Neuronal stem cell (in vitro differentiated cells): ENCODE measurements at regions not wholly inside any gene's neighbourhood (a gene's known extent, or its start where the extent isn't known, plus 50 kb on each side); places are given as distances from the start of the nearest gene placed in this dataset.
A peak's percentile ranks its signal among the peaks of the same experiment; 100 is the strongest.

ENCODE experiments used
- DNase-seq: peaks from one replicate; pipeline ENCODE4 v3.0.0-alpha.2; 2013; ENCODE audit warnings: low spot score
- H2AFZ ChIP-seq: one replicate; pipeline ENCODE4 v1.6.1; 2013; ENCODE audit warnings: mild to moderate bottlenecking, low read length, inconsistent platforms
- H2AK5ac ChIP-seq: 2 replicates; pipeline ENCODE4 v1.6.1; 2013; ENCODE audit warnings: low read depth, mild to moderate bottlenecking, inconsistent platforms, low read length, moderate library complexity, mixed read lengths
- H2BK120ac ChIP-seq: 2 replicates; pipeline ENCODE4 v1.6.1; 2013; ENCODE audit warnings: low read depth, mild to moderate bottlenecking, inconsistent platforms, low read length, moderate library complexity, mixed read lengths
- H2BK12ac ChIP-seq: one replicate; pipeline ENCODE4 v1.6.1; 2013; ENCODE audit warnings: low read length, inconsistent platforms
- H2BK15ac ChIP-seq: 2 replicates; pipeline ENCODE4 v1.6.1; 2013; ENCODE audit warnings: mild to moderate bottlenecking, low read length, inconsistent platforms, mixed read lengths
- H2BK5ac ChIP-seq: one replicate; pipeline ENCODE4 v1.6.1; 2013; ENCODE audit warnings: inconsistent platforms, mild to moderate bottlenecking, low read length, moderate library complexity
- H3K14ac ChIP-seq: one replicate; pipeline ENCODE4 v1.6.1; 2013; ENCODE audit warnings: low read length, inconsistent platforms
- H3K18ac ChIP-seq: 2 replicates; pipeline ENCODE4 v1.6.1; 2013; ENCODE audit warnings: low read length, inconsistent platforms
- H3K23ac ChIP-seq: 2 replicates; pipeline ENCODE4 v1.6.1; 2013; ENCODE audit warnings: low read depth, mild to moderate bottlenecking, mixed read lengths, low read length, inconsistent platforms; ENCODE audit not compliant: poor library complexity
- H3K27ac ChIP-seq: replicated peaks from 3 replicates; pipeline ENCODE4 v1.5.1; 2013; ENCODE audit warnings: low read length, inconsistent platforms
- H3K27me3 ChIP-seq, 3 experiments: 2 replicates each; pipeline ENCODE4 v1.6.1; 2013; ENCODE audit warnings: low read length in 3 of 3, mild to moderate bottlenecking in 2 of 3, inconsistent platforms in 1 of 3, low read depth in 1 of 3, mixed read lengths in 1 of 3, moderate library complexity in 1 of 3; ENCODE audit not compliant: control insufficient read depth in 3 of 3, insufficient read depth in 3 of 3
- H3K36me3 ChIP-seq, 2 donors: replicated peaks in 1 of 2; 2 replicates each; pipeline ENCODE4 v1.6.1; 2013; ENCODE audit warnings: low read length in 2 of 2; ENCODE audit not compliant: control insufficient read depth in 2 of 2, insufficient read depth in 2 of 2
- H3K4ac ChIP-seq: 2 replicates; pipeline ENCODE4 v1.6.1; 2013; ENCODE audit warnings: inconsistent platforms, mild to moderate bottlenecking, low read length, moderate library complexity
- H3K4me1 ChIP-seq, 2 donors: 1 replicate in 1 of 2; 2 replicates in 1 of 2; pipeline ENCODE4 v1.6.1; 2013; ENCODE audit warnings: low read length in 2 of 2, low read depth in 1 of 2; ENCODE audit not compliant: control insufficient read depth in 2 of 2, insufficient read depth in 1 of 2
- H3K4me2 ChIP-seq: one replicate; pipeline ENCODE4 v1.6.1; 2013; ENCODE audit warnings: mild to moderate bottlenecking, low read length, inconsistent platforms; ENCODE audit not compliant: insufficient read depth, poor library complexity, severe bottlenecking
- H3K4me3 ChIP-seq, 2 donors: 2 replicates each; pipeline ENCODE4 v1.5.1; 2013; ENCODE audit warnings: low read length in 2 of 2, mild to moderate bottlenecking in 2 of 2, inconsistent platforms in 1 of 2, moderate library complexity in 1 of 2
- H3K79me1 ChIP-seq: one replicate; pipeline ENCODE4 v1.6.1; 2013; ENCODE audit warnings: low read depth, mild to moderate bottlenecking, inconsistent platforms, low read length, moderate library complexity
- H3K9ac ChIP-seq: one replicate; pipeline ENCODE4 v1.6.1; 2013; ENCODE audit warnings: mild to moderate bottlenecking, low read depth, low read length, inconsistent platforms; ENCODE audit not compliant: poor library complexity
- H3K9me3 ChIP-seq, 2 donors: replicated peaks in 1 of 2; 2 replicates each; pipeline versions ENCODE3 to v1.6.1; 2013; ENCODE audit warnings: low read length in 2 of 2, mild to moderate bottlenecking in 2 of 2, inconsistent platforms in 1 of 2, low read depth in 1 of 2, mixed read lengths in 1 of 2, moderate library complexity in 1 of 2; ENCODE audit not compliant: control insufficient read depth in 2 of 2, insufficient read depth in 1 of 2
- H4K8ac ChIP-seq: one replicate; pipeline ENCODE4 v1.6.1; 2013; ENCODE audit warnings: low read depth, mild to moderate bottlenecking, inconsistent platforms, low read length, moderate library complexity
- H4K91ac ChIP-seq: one replicate; pipeline ENCODE4 v1.6.1; 2013; ENCODE audit warnings: low read length, low read depth, mild to moderate bottlenecking, inconsistent platforms; ENCODE audit not compliant: poor library complexity
- WGBS, 2 donors: extraction: QIAGEN DNeasy Blood & Tissue Kit; methylation state at CpG; one replicate each; pipeline ENCODE4 v1.1.7; 2013; ENCODE audit warnings: missing lambda C conversion rate in 2 of 2, mixed read lengths in 1 of 2; ENCODE audit not compliant: insufficient read length in 2 of 2, insufficient replicate concordance in 1 of 2; ENCODE audit errors: extremely low coverage in 2 of 2; 5-methylcytosine and 5-hydroxymethylcytosine counted together

GRCh38 chrX:45602151-45602550 lies 401.5 kb upstream of the DIPK2B start:
- peaks cover 0 to 4% of the 10 kb centered on the region in 2 donors for H3K4me1 ChIP-seq
- no peak overlapping the region for H3K23ac ChIP-seq
- no peak overlapping the region for H2AK5ac ChIP-seq
- H3K14ac ChIP-seq: no peak overlapping the region
- no peak overlapping the region for H3K9ac ChIP-seq
- no peak for DNase-seq
- no peaks in the 10 kb centered on the region for H3K9me3 ChIP-seq
- H3K4me3 ChIP-seq: no peak overlapping the region
- no peak overlapping the region for H3K27ac ChIP-seq
- WGBS, 2 donors: no CpG with 5 or more reads among the region's 2 CpGs
- no peak overlapping the region for H3K4ac ChIP-seq
- H2BK12ac ChIP-seq: no peak overlapping the region
- H2BK5ac ChIP-seq: no peak overlapping the region
- H2BK15ac ChIP-seq: no peak overlapping the region
- no peak overlapping the region for H2AFZ ChIP-seq
- H4K91ac ChIP-seq: no peak overlapping the region
- no peak overlapping the region for H2BK120ac ChIP-seq
- no peaks in the 10 kb centered on the region for H3K27me3 ChIP-seq
- H3K79me1 ChIP-seq: no peaks in the 10 kb centered on the region
- H3K18ac ChIP-seq: no peak overlapping the region
- H3K36me3 ChIP-seq: no peaks in the 10 kb centered on the region
- no peak overlapping the region for H3K4me2 ChIP-seq
- no peak overlapping the region for H4K8ac ChIP-seq

- Histone ChIP-seq H3K4me2 (no peak overlapping the region), H3K14ac (no peak overlapping the region), H2BK120ac (no peak overlapping the region), H3K9me3 (no peaks in the 10 kb centered on the region), H2AFZ (peak overlapping the region; percentile 2), H3K23ac (no peak overlapping the region), H3K18ac (no peak overlapping the region), H4K91ac (no peak overlapping the region), H2BK12ac (no peak overlapping the region), H3K4me3 (no peak overlapping the region), H3K4me1 (peaks cover 0 to 4% of the 10 kb centered on the region in 2 donors), H2AK5ac (no peak overlapping the region), H3K79me1 (no peaks in the 10 kb centered on the region), H2BK5ac (no peak overlapping the region), H3K27ac (no peak overlapping the region), H2BK15ac (no peak overlapping the region), H4K8ac (no peak overlapping the region), H3K9ac (no peak overlapping the region), H3K4ac (no peak overlapping the region), H3K27me3 (no peaks in the 10 kb centered on the region), H3K36me3 (no peaks in the 10 kb centered on the region)
- no peak for DNase-seq
- no CpG with 5 or more reads among the region's 5 CpGs for WGBS, 2 donors
These were observed 400.4 kb upstream of the DIPK2B start for GRCh38 chrX:45601052-45601451.

- Histone ChIP-seq H3K14ac (no peak overlapping the region), H2BK120ac (no peak overlapping the region), H2AK5ac (no peak overlapping the region), H3K36me3 (no peaks in the 10 kb centered on the region), H3K23ac (no peak overlapping the region), H3K27me3 (no peaks in the 10 kb centered on the region), H2BK15ac (no peak overlapping the region), H2BK5ac (no peak overlapping the region), H3K4me3 (no peak overlapping the region), H3K18ac (no peak overlapping the region), H3K4me2 (no peak overlapping the region), H3K9ac (no peak overlapping the region), H3K4me1 (peaks cover 0 to 4% of the 10 kb centered on the region in 2 donors), H2BK12ac (no peak overlapping the region), H2AFZ (no peak overlapping the region), H4K91ac (no peak overlapping the region), H4K8ac (no peak overlapping the region), H3K9me3 (no peaks in the 10 kb centered on the region), H3K4ac (no peak overlapping the region), H3K79me1 (no peaks in the 10 kb centered on the region), H3K27ac (no peak overlapping the region)
- no peak for DNase-seq
- WGBS, 2 donors: no CpG with 5 or more reads among the region's 3 CpGs
These were observed 398.2 kb upstream of the DIPK2B start for GRCh38 chrX:45598861-45599260.

GRCh38 chrX:45596188-45596808 lies 395.6 kb upstream of the DIPK2B start:
- Histone ChIP-seq H2BK5ac (no peak overlapping the region), H3K36me3 (no peaks in the 10 kb centered on the region), H2AFZ (no peak overlapping the region), H3K4me3 (no peak overlapping the region), H3K27ac (no peak overlapping the region), H2AK5ac (no peak overlapping the region), H3K9ac (no peak overlapping the region), H3K14ac (no peak overlapping the region), H4K91ac (no peak overlapping the region), H3K4me2 (no peak overlapping the region), H3K18ac (no peak overlapping the region), H3K4me1 (peaks cover 0 to 1% of the 10 kb centered on the region in 2 donors), H3K23ac (no peak overlapping the region), H3K79me1 (no peaks in the 10 kb centered on the region), H2BK12ac (no peak overlapping the region), H4K8ac (no peak overlapping the region), H2BK120ac (no peak overlapping the region), H3K27me3 (peaks cover 0 to 2% (median 0%) of the 10 kb centered on the region in 3 experiments), H3K4ac (no peak overlapping the region), H3K9me3 (no peaks in the 10 kb centered on the region), H2BK15ac (no peak overlapping the region)
- WGBS, 2 donors: no CpG with 5 or more reads among the region's 2 CpGs
- DNase-seq: no peak
